ENCODE measurements at regions not wholly inside any gene's neighbourhood (a gene's known extent, or its start where the extent isn't known, plus 50 kb on each side); places are given as distances from the start of the nearest gene placed in this dataset.
"Not testable (repeated sequence)": the region's sequence is repeated elsewhere in the genome, so short reads cannot be mapped to it uniquely, and the experiment has no call there.

- TF ChIP-seq CTCF (IDR thresholded peaks at IDR 0.05; ENCODE audit: poor library complexity); EZH2phosphoT487 (IDR thresholded peaks at IDR 0.05; ENCODE audit: low read depth, severe bottlenecking, unreplicated experiment); EZH2 (IDR thresholded peaks at IDR 0.05; ENCODE audit: borderline replicate concordance): not testable (repeated sequence)
These were observed 188.1 kb upstream of the EDNRA start for GRCh38 chr4:147292604-147293313.
